AG10803 (cell line): ENCODE measurements at regions not wholly inside any gene's neighbourhood (a gene's known extent, or its start where the extent isn't known, plus 50 kb on each side); places are given as distances from the start of the nearest gene placed in this dataset.
A peak's percentile ranks its signal among the peaks of the same experiment; 100 is the strongest.

ENCODE experiments used
- DNase-seq: peaks from one replicate; pipeline ENCODE4 v3.0.0; 2010; ENCODE audit warnings: low read depth
- H3K4me3 ChIP-seq: 2 replicates; pipeline ENCODE4 v1.5.1; 2011; ENCODE audit warnings: mild to moderate bottlenecking, low read length, control low read depth
- CTCF ChIP-seq: conservative IDR thresholded peaks from 2 replicates; pipeline ENCODE4 v1.5.1; 2011; ENCODE audit warnings: mild to moderate bottlenecking, low read length, control low read depth, inconsistent platforms

GRCh38 chr5:124650951-124651662 is 95.3 kb downstream of the ZNF608 start:
- no peak for TF ChIP-seq CTCF
- H3K4me3 ChIP-seq, result peak overlapping the region; percentile 67; the same call in 1 of the 2 replicates
- peak; percentile 85 for DNase-seq

GRCh38 chr5:124650147-124650561 is 96.3 kb downstream of the ZNF608 start:
- TF ChIP-seq CTCF, result no peak
- DNase-seq, result no peak
- H3K4me3 ChIP-seq, result no peak overlapping the region

- peak; percentile 94 for DNase-seq
- H3K4me3 ChIP-seq, result no peak overlapping the region
- no peak; the same call in 1 of the 2 replicates for TF ChIP-seq CTCF
Measured at GRCh38 chr5:124649491-124650146, 96.8 kb downstream of the ZNF608 start.

- no peak for DNase-seq
- no peak for TF ChIP-seq CTCF
- H3K4me3 ChIP-seq, result no peak overlapping the region
Measured at GRCh38 chr5:124648902-124649467, 97.5 kb downstream of the ZNF608 start.

GRCh38 chr5:124647352-124647751 is 99.1 kb downstream of the ZNF608 start:
- TF ChIP-seq CTCF, result no peak
- no peak overlapping the region for H3K4me3 ChIP-seq
- no peak for DNase-seq

DNA sequence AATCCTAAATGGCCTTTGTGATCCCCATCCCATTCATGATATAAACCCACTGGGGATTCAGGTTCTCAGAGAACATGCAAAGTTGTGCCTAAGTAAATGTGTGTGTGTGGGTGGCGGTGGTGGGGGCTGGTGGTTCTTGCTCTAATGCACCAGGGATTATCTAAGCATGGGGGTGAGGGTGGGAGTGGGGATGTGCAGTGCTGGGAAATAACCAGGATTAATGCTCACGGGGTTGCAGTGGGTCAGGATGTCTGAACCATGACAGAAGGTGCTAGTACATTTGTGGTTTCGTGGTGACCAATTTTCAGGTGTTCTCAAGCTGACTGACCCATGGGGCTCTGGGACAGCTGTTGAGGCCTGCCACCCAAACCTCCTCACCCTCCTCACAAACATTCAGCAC is 101.0 kb downstream of the ZNF608 start:
- H3K4me3 ChIP-seq, result no peak overlapping the region
- TF ChIP-seq CTCF, result no peak
- no peak for DNase-seq

GRCh38 chr5:124644582-124644981 is 101.9 kb downstream of the ZNF608 start:
- no peak for TF ChIP-seq CTCF
- H3K4me3 ChIP-seq, result no peak overlapping the region
- DNase-seq, result no peak
